GM18907 (cell line): ENCODE measurements at regions not wholly inside any gene's neighbourhood (a gene's known extent, or its start where the extent isn't known, plus 50 kb on each side); places are given as distances from the start of the nearest gene placed in this dataset.
"Not testable (repeated sequence)": the region's sequence is repeated elsewhere in the genome, so short reads cannot be mapped to it uniquely, and the experiment has no call there.

ENCODE experiments used
- ATAC-seq: cut with Tn5 transposase; IDR thresholded peaks from one replicate; pipeline ENCODE4 v1.9.1; 2021; ENCODE audit warnings: mild to moderate bottlenecking, moderate library complexity; ENCODE audit not compliant: unreplicated experiment

- ATAC-seq = no peak
These were observed 284.1 kb upstream of the SMIM30 start for GRCh38 chr7:113402482-113402881.

GRCh38 chr7:113402005-113402404 is 283.7 kb upstream of the SMIM30 start:
- ATAC-seq = no peak

GRCh38 chr7:113394856-113395255 is 276.5 kb upstream of the SMIM30 start:
- ATAC-seq = no peak

GRCh38 chr7:113392841-113393540 is 274.6 kb upstream of the SMIM30 start:
- ATAC-seq = no peak

GRCh38 chr7:113392421-113392820 is 274.1 kb upstream of the SMIM30 start:
- ATAC-seq = no peak

DNA sequence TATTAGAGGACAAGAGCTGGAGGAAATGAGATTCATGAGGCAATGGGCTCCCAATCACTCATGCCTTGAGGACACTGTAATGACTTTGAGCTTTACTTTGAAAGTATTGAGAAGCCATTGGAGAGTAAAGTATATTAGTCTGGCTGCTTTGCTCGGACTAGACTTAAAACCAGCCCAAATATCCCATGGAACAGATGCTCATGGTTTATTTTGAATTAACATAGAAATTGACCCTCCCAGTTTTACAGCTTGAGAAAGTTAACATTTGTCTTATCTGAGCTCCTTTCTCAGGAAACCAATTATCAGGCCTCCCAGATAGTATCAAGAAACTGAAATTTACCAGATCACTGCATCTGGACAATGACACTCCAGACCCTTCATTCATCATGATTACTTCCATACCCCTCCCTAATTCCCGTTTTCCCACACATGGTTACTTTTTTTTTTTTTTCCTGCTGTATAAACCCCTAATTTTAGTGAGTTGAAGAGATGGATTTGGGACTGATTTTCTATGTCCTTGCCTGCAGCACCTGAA is 270.8 kb upstream of the SMIM30 start:
- ATAC-seq = no peak

- no peak for ATAC-seq
These were observed 265.3 kb upstream of the SMIM30 start for GRCh38 chr7:113383638-113384037.

- no peak for ATAC-seq
These were observed 261.4 kb upstream of the SMIM30 start for GRCh38 chr7:113379746-113380145.

DNA sequence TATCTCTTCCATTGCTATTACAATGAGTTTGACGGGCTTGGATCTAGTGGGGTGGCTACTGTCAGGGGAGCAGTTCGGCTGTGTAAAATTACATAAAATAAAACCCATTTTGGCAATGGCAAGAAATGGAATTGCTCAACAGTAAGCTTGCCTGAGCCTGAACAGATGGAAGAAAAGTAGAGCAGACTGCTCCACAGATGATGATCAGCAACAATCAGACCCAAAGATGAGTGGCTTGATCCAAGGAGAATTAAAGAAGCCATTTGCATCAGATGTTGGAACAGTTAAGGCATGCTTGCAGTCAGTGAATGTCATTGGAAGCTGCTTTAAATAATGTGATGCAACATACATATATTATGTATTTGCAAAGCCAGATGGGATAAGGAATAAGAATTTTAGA is 256.6 kb upstream of the SMIM30 start:
- no peak for ATAC-seq

DNA sequence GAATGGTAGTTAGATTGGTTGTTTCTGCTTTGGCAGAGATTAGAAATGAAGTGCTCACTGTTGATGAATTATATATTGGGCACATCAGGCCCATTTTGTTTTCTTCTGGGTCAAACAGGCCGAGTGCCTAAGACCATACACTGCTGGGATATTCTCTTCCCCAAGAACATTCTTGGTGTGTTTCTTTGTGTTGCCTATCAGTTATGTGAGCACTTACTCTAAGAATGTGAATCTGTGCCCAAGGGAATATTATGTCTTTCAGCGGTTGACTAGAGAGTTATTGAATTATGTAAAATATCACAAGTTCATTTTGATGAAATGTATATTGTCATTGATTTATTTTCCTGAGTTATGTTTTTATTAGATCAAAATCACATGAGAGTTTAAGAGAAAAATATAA is 255.5 kb upstream of the SMIM30 start:
- no peak for ATAC-seq

DNA sequence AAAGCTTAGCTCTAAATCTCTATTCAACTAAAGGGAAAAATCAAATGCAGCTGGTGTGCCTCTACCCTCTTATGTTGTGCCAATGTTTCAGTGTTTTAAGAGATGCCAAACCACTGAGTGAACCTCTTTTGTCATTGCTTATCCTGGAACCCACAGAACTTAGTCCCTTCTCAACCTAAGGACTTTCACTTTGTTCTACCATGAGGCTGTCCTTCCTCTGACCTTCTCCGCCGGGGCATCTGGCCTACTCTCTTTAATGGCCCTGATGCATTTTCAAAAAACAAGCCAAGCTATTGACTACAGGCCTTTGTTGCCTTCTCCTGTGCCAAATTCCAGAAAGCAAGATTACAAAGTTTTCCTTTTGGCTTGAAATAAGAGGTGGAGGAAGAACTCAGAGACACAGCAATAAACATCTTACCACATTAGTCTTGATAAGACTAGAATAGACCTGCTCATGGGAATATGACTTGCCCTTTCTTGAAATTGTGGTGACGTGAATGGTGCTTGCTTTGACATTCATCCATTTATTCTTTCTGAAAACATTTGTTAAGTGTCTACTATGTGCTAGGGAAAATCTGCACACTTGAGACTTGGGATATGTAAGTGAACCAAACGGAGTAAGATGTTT is 253.2 kb upstream of the SMIM30 start:
- ATAC-seq = no peak

DNA sequence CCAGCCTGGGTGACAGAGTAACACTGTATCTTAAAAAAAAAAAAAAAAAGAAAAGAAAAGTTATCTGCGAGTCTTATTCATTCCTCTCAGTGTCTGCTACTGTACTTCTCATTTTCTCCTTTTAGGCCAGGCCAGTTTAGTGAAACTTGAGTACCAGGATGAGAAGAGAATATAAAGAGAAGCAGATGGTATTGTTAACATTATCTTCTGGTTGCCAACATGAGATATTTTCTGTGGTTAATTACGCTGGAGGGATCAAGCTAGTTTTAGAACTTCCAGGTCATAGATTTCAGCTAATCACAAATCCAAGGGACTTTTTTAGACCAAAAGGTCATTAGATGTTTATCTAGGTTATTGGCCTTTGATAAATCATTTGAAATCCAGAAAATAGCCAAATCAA is 252.6 kb upstream of the SMIM30 start:
- no peak for ATAC-seq

DNA sequence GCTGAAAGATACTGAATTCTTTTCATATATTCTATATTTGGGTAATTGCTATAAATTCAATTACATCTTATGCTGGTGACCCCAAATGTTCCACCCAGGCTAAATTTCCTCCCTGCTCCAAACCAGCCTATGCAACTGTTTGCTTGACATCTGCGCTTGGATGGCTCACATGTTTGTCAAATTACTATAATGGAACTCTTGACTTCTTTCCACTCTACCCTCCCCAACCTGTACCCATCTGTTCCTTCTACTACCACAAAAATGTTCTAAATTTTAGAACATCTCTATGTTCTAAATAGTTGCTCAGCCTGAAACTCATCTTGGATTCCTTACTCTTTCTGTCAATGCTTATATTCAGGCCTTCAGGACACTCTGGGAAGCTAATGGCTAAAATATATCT is 249.9 kb upstream of the SMIM30 start:
- no peak for ATAC-seq

DNA sequence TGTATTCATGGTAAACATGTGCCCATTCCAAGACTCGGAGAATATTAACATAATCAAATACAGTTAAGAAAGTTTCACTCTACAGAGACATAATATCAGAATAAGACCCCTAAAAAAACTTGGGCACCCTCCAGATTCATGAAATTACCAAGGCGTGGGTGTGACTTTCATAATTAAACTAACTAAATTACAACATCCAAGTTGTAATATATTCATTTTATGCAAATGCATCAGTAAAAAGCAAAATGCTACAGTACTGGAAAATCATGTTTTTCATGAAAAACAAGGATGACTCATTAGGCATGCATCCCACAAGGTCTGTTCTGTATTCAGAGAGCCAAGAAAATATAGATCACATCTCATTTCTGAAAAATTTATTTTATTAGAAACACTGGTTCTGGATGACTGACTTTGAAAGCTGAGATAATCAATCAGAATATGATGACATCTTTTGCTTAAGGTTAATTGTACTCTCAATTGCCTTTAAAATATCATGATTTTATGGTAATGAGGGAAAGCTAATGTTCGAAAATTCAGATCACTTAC is 248.8 kb upstream of the SMIM30 start:
- ATAC-seq = no peak

- ATAC-seq = no peak
These were observed 247.8 kb upstream of the SMIM30 start for GRCh38 chr7:113366122-113366521.

DNA sequence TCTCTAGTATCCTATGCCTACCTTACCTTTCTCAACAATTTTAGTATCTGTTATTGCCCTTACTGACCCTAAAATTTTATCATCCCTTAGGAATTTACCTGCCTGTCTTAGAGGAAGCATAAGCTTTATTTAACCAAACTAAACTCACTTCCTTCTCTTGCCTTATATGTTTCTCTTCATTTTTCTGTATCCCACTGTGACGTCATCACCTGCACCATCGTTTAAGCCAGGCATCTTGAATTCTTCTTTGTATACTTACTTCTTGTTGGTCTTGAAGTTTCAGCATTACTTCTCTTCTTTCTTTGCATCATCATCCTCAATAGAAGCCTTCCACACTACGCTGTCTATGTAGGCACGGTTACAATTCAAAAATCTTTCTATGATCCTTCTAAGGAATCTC is 231.0 kb upstream of the SMIM30 start:
- ATAC-seq = no peak

DNA sequence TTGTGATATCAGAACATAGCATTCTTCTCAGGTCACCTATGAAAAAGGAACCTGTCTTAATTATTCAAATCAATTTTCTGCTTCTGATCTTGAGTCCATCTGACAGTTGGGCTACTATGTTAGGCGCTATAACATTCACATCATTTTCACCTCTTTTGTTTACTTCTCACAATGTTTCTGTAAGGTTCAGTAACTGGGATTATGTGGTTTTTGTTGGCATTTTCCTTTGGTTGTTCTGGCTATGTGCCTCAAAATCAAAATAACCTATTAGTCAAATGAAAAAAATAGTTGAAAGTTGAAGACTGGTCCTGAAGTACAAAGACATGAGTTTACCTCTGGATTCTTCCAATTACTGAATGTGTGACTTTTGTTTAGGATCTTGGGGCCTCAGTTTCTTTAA is 221.3 kb upstream of the SMIM30 start:
- ATAC-seq = no peak

DNA sequence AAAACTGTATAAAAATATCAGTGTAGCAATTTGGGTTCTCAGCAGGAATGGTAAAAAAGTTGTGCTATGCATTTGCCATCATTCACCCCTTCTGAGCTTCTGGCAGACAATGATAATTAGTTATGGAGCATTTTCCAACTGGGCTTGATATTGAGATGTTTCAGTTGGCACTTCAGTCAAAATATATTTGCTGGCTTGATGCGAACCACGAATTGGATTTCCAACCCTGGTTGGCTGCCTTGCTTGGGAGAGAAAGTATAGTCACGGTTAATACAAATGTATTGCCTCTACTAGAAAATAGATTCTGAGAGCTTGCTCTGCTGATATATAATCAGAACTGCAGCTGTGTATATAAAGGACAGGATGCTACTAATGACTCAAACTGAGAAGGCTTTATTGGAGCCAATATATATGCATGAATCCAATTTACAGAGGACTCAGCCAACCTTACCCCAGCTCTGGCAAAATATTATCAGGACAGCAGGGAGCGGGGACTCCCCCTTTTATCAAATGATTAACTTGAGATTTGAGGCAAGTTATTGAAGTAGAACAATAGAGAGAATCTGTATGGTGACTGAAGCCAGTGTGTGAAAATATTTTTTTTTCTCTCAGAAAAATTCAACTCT is 219.8 kb upstream of the SMIM30 start:
- peak; percentile 98 for ATAC-seq

- ATAC-seq = not testable (repeated sequence)
These were observed 218.5 kb upstream of the SMIM30 start for GRCh38 chr7:113336838-113337237.

DNA sequence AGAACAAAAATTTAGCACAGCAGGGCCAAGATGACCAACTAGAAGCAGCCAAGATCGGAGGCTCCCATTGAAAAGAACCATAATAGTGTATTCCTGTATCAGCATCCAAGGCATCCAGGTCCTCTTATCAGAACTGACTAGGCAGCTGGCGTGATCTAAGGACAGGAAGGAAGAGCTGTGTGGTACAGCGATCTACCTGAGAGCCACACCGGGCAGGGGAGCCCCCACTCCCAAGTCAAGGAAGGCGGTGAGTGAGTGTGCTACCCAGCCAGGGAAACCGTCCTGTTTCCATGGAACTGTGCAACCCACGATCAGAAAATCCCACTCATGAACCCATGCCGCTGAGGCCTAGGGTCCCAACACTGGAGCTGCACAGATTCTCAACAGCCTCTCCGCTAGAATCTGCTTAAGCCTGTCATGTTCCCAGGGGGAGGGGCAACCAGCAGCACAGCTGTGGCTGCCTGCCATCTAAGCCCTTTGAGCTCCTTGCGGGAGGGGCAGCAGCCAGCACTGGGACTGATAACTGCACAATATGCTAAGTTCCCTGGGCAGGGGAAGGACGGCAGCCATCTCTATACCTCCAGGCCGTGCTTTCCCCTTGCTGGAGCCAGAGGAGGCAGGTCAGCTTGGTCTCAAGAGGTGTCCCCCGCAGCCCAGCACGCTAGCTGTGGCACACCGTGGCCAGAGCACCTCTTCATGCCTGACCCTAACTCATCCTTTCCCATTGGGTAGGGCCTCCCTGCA is 213.0 kb upstream of the SMIM30 start:
- no peak for ATAC-seq

GRCh38 chr7:113321201-113321600 is 202.8 kb upstream of the SMIM30 start:
- no peak for ATAC-seq
